Nephron (organoid): ENCODE measurements at regions not wholly inside any gene's neighbourhood (a gene's known extent, or its start where the extent isn't known, plus 50 kb on each side); places are given as distances from the start of the nearest gene placed in this dataset.
A peak's percentile ranks its signal among the peaks of the same experiment; 100 is the strongest.
"Not testable (repeated sequence)": the region's sequence is repeated elsewhere in the genome, so short reads cannot be mapped to it uniquely, and the experiment has no call there.

Experiments
- H3K27ac Mint-ChIP-seq, 3 experiments: 2 replicates each; pipeline ENCODE4 v1.8.0; 2020; ENCODE audit warnings: mixed read lengths in 3 of 3, mild to moderate bottlenecking in 2 of 3, moderate library complexity in 1 of 3
- H3K27me3 Mint-ChIP-seq: 2 replicates; pipeline ENCODE4 v1.8.0; 2021; ENCODE audit warnings: low read depth, mild to moderate bottlenecking, moderate library complexity, mixed read lengths
- H3K36me3 Mint-ChIP-seq: 2 replicates; pipeline ENCODE4 v1.8.0; 2020; ENCODE audit warnings: low read depth, mixed read lengths
- H3K4me1 Mint-ChIP-seq: 2 replicates; pipeline ENCODE4 v1.8.0; 2020; ENCODE audit warnings: mixed read lengths
- H3K4me3 Mint-ChIP-seq, 3 experiments: 2 replicates each; pipeline ENCODE4 v1.8.0; 2020; ENCODE audit warnings: mild to moderate bottlenecking in 3 of 3, mixed read lengths in 3 of 3, moderate library complexity in 2 of 3
- H3K9me3 Mint-ChIP-seq: 2 replicates; pipeline ENCODE4 v1.8.0; 2020; ENCODE audit warnings: mixed read lengths
- CTCF ChIP-seq, 3 experiments: fragments of 200-600 bp; sonication (generic); IDR thresholded peaks; one replicate each; pipeline ENCODE4 v1.5.0; 2021; ENCODE audit warnings: antibody characterized with exemption in 3 of 3; ENCODE audit not compliant: unreplicated experiment in 3 of 3

- Mint-ChIP-seq H3K27ac (no peak overlapping the region), H3K36me3 (no peaks in the 10 kb centered on the region), H3K27me3 (no peaks in the 10 kb centered on the region), H3K9me3 (no peaks in the 10 kb centered on the region), H3K4me1 (no peaks in the 10 kb centered on the region), H3K4me3 (no peak overlapping the region)
- no peak for TF ChIP-seq CTCF (IDR thresholded peaks at IDR 0.05; ENCODE audit: unreplicated experiment in 3 of 3)
These were observed 109.0 kb upstream of the SLC16A7 start for GRCh38 chr12:59486827-59487226.

- no peak for TF ChIP-seq CTCF (IDR thresholded peaks at IDR 0.05; ENCODE audit: unreplicated experiment in 3 of 3)
- no peak overlapping the region for H3K27ac Mint-ChIP-seq
- H3K9me3 Mint-ChIP-seq, result no peaks in the 10 kb centered on the region
- no peaks in the 10 kb centered on the region for H3K27me3 Mint-ChIP-seq
- H3K4me3 Mint-ChIP-seq, result no peak overlapping the region
- no peaks in the 10 kb centered on the region for H3K4me1 Mint-ChIP-seq
- H3K36me3 Mint-ChIP-seq, result no peaks in the 10 kb centered on the region
These were observed 111.3 kb upstream of the SLC16A7 start for GRCh38 chr12:59484575-59484974.

DNA sequence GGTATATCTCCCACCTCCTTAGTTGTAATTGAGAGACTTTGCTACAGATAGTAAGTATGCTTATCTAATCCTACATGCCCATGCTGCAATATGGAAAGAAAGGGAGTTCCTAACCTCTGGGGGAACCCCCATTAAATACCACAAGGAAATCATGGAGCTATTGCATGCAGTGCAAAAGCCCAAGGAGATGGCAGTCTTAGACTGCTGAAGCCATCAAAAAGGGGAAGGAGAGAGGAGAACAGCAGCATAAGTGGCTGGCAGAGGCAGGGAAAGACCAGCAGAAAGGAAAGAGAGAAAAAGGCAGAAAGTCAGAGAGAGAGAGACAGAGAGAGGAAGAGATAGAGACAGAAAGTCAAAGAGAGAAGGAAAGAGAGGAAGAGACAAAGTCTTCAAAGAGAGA, 121.6 kb upstream of the SLC16A7 start:
- not testable (repeated sequence) for H3K27ac Mint-ChIP-seq, H3K27me3 Mint-ChIP-seq, H3K36me3 Mint-ChIP-seq, H3K4me1 Mint-ChIP-seq, H3K9me3 Mint-ChIP-seq, H3K4me3 Mint-ChIP-seq

DNA sequence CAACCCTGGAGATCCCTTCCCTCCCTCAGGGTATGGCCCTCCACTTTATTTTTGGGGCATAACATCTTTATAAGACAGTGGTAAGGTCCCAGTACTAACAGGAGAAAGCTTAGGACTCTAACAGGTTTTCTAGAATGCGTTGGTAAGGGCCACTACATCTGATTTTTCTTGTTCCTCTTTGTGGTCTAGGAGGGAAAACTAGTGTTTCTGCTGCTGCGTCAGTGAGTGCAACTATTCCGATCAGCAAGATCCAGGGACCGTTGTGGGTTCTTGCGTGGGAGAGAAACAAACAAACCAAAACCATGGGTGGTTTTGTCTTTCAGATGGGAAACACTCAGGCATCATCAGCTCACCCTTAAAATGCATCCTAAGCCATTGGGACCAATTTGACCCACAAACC, 123.6 kb upstream of the SLC16A7 start:
- peaks cover 11% of the 10 kb centered on the region for H3K9me3 Mint-ChIP-seq
- H3K4me1 Mint-ChIP-seq, result no peaks in the 10 kb centered on the region
- H3K27ac Mint-ChIP-seq, result no peak overlapping the region
- H3K27me3 Mint-ChIP-seq, result peaks cover 5% of the 10 kb centered on the region
- no peaks in the 10 kb centered on the region for H3K36me3 Mint-ChIP-seq
- no peak overlapping the region for H3K4me3 Mint-ChIP-seq
- no peak for TF ChIP-seq CTCF (IDR thresholded peaks at IDR 0.05; ENCODE audit: unreplicated experiment in 3 of 3)

- Mint-ChIP-seq H3K27me3 (no peaks in the 10 kb centered on the region), H3K27ac (no peak overlapping the region), H3K4me1 (no peaks in the 10 kb centered on the region), H3K36me3 (no peaks in the 10 kb centered on the region), H3K4me3 (no peak overlapping the region), H3K9me3 (no peaks in the 10 kb centered on the region)
- TF ChIP-seq CTCF (IDR thresholded peaks at IDR 0.05; ENCODE audit: unreplicated experiment in 3 of 3), result no peak
These were observed 135.7 kb upstream of the SLC16A7 start for GRCh38 chr12:59459966-59460660.

DNA sequence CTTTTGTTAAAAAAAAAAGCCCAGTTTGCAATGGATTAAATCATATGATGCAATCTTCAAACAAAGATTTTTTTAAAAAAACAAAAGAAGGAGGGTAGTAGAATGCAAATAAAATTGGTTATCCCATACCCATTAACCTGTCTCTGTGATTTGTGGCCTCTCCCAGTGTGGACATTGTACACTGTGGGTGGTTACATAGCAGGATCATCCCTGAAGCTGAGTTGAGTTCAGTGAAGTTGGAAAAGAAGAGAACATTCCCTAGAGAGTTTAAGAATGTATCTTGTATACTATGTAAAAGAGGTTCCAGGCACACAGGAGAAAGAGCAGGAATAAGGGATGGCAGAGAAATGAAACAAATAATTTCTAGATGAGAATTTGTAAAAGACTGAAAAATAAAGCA, 142.4 kb upstream of the SLC16A7 start:
- TF ChIP-seq CTCF (IDR thresholded peaks at IDR 0.05; ENCODE audit: unreplicated experiment in 3 of 3), result no peak
- H3K9me3 Mint-ChIP-seq, result no peaks in the 10 kb centered on the region
- no peaks in the 10 kb centered on the region for H3K36me3 Mint-ChIP-seq
- H3K4me3 Mint-ChIP-seq, result no peak overlapping the region
- H3K27ac Mint-ChIP-seq, result peak overlapping the region in 2 of 3 experiments; percentile 14 to 20
- no peaks in the 10 kb centered on the region for H3K27me3 Mint-ChIP-seq
- peaks cover 10% of the 10 kb centered on the region for H3K4me1 Mint-ChIP-seq
